Esophagus squamous epithelium (tissue), 5 donors: ENCODE measurements at regions not wholly inside any gene's neighbourhood (a gene's known extent, or its start where the extent isn't known, plus 50 kb on each side); places are given as distances from the start of the nearest gene placed in this dataset.

Experiments
- DNase-seq: peaks from one replicate; lab custom pipeline; 2025; lab: John Stamatoyannopoulos, UW
- H3K27ac ChIP-seq, 4 donors: fragments of 200-600 bp; sonication (generic); one replicate each; pipeline ENCODE4 v1.5.1; 2016 to 2019; ENCODE audit warnings: mild to moderate bottlenecking in 1 of 4
- H3K27me3 ChIP-seq, 4 donors: fragments of 200-600 bp; sonication (generic); 1 replicate in 3 of 4; 2 replicates in 1 of 4; pipeline versions ENCODE4 v1.5.1 to v1.6.0; 2017 to 2021; ENCODE audit warnings: antibody characterized with exemption in 1 of 4
- H3K36me3 ChIP-seq, 3 donors: fragments of 200-600 bp; sonication (generic); one replicate each; pipeline ENCODE4 v1.5.1; 2016 to 2019
- H3K4me1 ChIP-seq, 3 donors: fragments of 200-600 bp; sonication (generic); one replicate each; pipeline ENCODE4 v1.5.1; 2017 to 2019
- H3K4me3 ChIP-seq, 4 donors: fragments of 200-600 bp; sonication (generic); 1 replicate in 3 of 4; 2 replicates in 1 of 4; pipeline ENCODE4 v1.5.1; 2016 to 2019; ENCODE audit warnings: mild to moderate bottlenecking in 2 of 4, moderate library complexity in 1 of 4
- H3K9me3 ChIP-seq, 3 donors: fragments of 200-600 bp; sonication (generic); one replicate each; pipeline ENCODE4 v1.5.1; 2016 to 2019
- CTCF ChIP-seq, 6 experiments: fragments of 450-650 bp in 4 of 6; fragments of 200-600 bp in 2 of 6; sonication (generic) in 2 of 6; IDR thresholded peaks; one replicate each; pipeline ENCODE4 v1.5.1; 2016 to 2019; ENCODE audit warnings: antibody characterized with exemption in 6 of 6, mild to moderate bottlenecking in 4 of 6, moderate library complexity in 4 of 6
- POLR2A ChIP-seq, 4 donors: fragments of 450-650 bp; IDR thresholded peaks; one replicate each; pipeline ENCODE4 v1.6.1; 2017; ENCODE audit warnings: antibody characterized with exemption in 4 of 4, mild to moderate bottlenecking in 4 of 4, moderate library complexity in 3 of 4
- WGBS, 2 donors: methylation state at CpG; one replicate each; pipeline ENCODE4 v1.1.5; 2018; 5-methylcytosine and 5-hydroxymethylcytosine counted together
- intact Hi-C: fragments of 100-400 bp; cut with DNase I; formaldehyde crosslinking; loops from one replicate; pipeline ENCODE4 v1.15.0; 2022
- donor health status: DM: yes; HTN: yes; CAD: no.

- TF ChIP-seq CTCF (IDR thresholded peaks at IDR 0.05) (no peak), POLR2A (IDR thresholded peaks at IDR 0.05) (no peak)
- intact Hi-C loops, result no loop called here
Observed at GRCh38 chr16:6484081-6484480, 848.6 kb upstream of the RBFOX1 start.

GRCh38 chr16:6483469-6484033 lies 849.1 kb upstream of the RBFOX1 start:
- 7 to 18% methylated on average over 20 to 25 of the region's 33 CpGs for WGBS, 2 donors
- H3K27ac ChIP-seq, result no peak overlapping the region
- H3K36me3 ChIP-seq, result no peaks in the 10 kb centered on the region
- no peaks in the 10 kb centered on the region for H3K4me1 ChIP-seq
- intact Hi-C loops, result no loop called here
- H3K27me3 ChIP-seq, result peaks cover 0 to 38% (median 0%) of the 10 kb centered on the region in 4 donors
- no peak for TF ChIP-seq POLR2A (IDR thresholded peaks at IDR 0.05)
- no peak for TF ChIP-seq CTCF (IDR thresholded peaks at IDR 0.05)
- no peaks in the 10 kb centered on the region for H3K9me3 ChIP-seq
- no peak for DNase-seq
- no peak overlapping the region for H3K4me3 ChIP-seq

More at GRCh38 chr16:6484081-6484480, 848.6 kb upstream of the RBFOX1 start:
- Histone ChIP-seq H3K9me3 (no peaks in the 10 kb centered on the region), H3K4me1 (no peaks in the 10 kb centered on the region), H3K27ac (no peak overlapping the region), H3K27me3 (peaks cover 0 to 38% (median 0%) of the 10 kb centered on the region in 4 donors), H3K4me3 (no peak overlapping the region), H3K36me3 (no peaks in the 10 kb centered on the region)
- WGBS, 2 donors, result 41 to 50% methylated on average over 12 of the region's 12 CpGs
- DNase-seq, result no peak

- WGBS, 2 donors, result 13 to 38% methylated on average over 20 to 26 of the region's 65 CpGs
- Histone ChIP-seq H3K4me3 (no peak overlapping the region), H3K36me3 (no peaks in the 10 kb centered on the region), H3K4me1 (no peaks in the 10 kb centered on the region), H3K27ac (no peak overlapping the region), H3K9me3 (no peaks in the 10 kb centered on the region), H3K27me3 (peaks cover 0 to 38% (median 0%) of the 10 kb centered on the region in 4 donors)
- intact Hi-C loops, result no loop called here
- TF ChIP-seq CTCF (IDR thresholded peaks at IDR 0.05), result no peak
- TF ChIP-seq POLR2A (IDR thresholded peaks at IDR 0.05), result no peak
- DNase-seq, result no peak
Observed at GRCh38 chr16:6482696-6483468, 849.8 kb upstream of the RBFOX1 start.

GRCh38 chr16:6481894-6482293 lies 850.8 kb upstream of the RBFOX1 start:
- no peak overlapping the region for H3K4me3 ChIP-seq
- no peaks in the 10 kb centered on the region for H3K4me1 ChIP-seq
- intact Hi-C loops, result no loop called here
- DNase-seq, result no peak
- H3K9me3 ChIP-seq, result no peaks in the 10 kb centered on the region
- no peak for TF ChIP-seq CTCF (IDR thresholded peaks at IDR 0.05)
- no peak for TF ChIP-seq POLR2A (IDR thresholded peaks at IDR 0.05)
- 10 to 13% methylated on average over 2 of the region's 2 CpGs for WGBS, 2 donors
- no peak overlapping the region for H3K27ac ChIP-seq
- H3K27me3 ChIP-seq, result peaks cover 0 to 38% (median 0%) of the 10 kb centered on the region in 4 donors
- no peaks in the 10 kb centered on the region for H3K36me3 ChIP-seq

GRCh38 chr16:6453742-6454141 lies 878.9 kb upstream of the RBFOX1 start:
- H3K4me3 ChIP-seq, result no peak overlapping the region
- DNase-seq, result no peak
- no peaks in the 10 kb centered on the region for H3K4me1 ChIP-seq
- WGBS, 2 donors, result 79 to 80% methylated on average over 5 of the region's 5 CpGs
- no peak overlapping the region for H3K27ac ChIP-seq
- H3K9me3 ChIP-seq, result no peaks in the 10 kb centered on the region
- no peak for TF ChIP-seq POLR2A (IDR thresholded peaks at IDR 0.05)
- TF ChIP-seq CTCF (IDR thresholded peaks at IDR 0.05), result no peak
- H3K36me3 ChIP-seq, result no peaks in the 10 kb centered on the region
- H3K27me3 ChIP-seq, result no peaks in the 10 kb centered on the region
- intact Hi-C loops, result no loop called here
